ENCODE measurements at regions not wholly inside any gene's neighbourhood (a gene's known extent, or its start where the extent isn't known, plus 50 kb on each side); places are given as distances from the start of the nearest gene placed in this dataset.

DNA sequence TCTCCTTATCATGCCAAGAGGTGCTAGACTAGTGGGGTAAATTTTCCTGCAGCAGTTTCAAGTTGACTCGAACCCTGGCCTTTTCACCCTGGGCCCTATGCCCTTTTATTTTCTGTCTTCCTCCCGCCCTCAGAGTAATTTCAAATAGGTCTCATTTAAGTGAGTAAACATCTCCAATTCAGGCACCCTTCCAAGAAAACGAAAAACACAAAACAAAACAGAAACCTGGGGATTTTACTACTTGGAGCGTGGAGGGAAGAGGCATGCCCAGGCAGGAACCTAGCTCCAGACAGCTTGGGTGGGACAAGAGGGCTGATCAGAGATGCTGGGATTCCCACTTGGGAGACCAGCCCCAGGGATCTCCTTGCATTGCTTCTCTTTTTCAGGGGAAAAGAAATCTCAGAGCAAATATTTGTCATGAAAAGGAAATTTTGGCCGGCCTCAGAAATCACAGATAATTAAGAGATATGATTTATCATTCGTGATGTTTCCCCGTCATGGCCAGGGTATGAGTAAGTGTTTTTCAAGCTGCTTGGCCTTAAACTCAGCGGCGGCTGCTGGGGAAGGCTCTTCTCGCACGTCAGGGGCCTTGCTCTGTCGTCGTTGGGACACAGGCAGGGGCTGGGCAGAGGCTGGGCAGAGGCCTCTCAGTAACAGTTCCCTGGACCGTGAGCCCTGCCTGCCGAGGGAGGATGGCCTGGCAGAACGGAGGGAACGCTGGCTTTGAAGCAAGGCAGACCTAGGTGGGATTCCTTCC lies 248.6 kb upstream of the KLF4 start:
- DNase-seq: no peak

DNA sequence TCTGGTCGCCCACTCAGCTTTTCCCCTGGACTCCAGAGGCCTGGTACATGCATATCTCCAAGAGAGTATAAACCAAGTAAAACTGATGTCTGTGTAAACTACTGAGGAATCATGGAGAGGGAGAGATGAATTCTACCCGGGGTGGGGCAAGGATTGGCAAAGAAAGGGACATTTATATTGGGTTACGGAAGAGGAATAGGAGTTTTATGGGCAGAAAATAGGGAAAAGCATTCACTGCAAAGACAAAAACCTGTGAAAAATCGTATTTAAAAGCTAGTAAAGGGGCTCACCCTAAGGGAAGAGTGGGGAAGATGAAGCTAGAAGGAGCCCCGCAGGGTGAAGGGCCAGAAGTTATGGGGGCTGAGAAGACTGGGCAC lies 248.0 kb upstream of the KLF4 start:
- no peak for DNase-seq

DNA sequence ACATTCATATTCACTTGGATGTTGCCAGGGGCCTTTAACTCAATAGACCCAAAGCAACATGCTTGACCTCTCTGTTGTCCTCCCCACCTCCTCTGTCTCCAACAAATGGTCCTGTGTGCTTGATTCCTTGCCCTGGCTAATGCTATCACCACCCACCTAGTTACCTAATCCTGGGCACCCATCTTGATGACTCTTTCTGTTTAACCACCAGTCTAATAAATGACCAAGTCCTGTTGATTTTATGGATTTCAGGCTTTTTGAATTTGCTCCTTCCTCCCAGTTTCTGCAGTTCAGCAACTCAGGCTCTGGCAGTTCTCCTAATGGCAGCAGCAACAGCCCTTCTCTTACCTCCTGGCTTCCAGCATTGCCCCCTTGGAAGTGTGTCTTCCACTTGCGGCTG lies 246.3 kb upstream of the KLF4 start:
- no peak for DNase-seq

DNA sequence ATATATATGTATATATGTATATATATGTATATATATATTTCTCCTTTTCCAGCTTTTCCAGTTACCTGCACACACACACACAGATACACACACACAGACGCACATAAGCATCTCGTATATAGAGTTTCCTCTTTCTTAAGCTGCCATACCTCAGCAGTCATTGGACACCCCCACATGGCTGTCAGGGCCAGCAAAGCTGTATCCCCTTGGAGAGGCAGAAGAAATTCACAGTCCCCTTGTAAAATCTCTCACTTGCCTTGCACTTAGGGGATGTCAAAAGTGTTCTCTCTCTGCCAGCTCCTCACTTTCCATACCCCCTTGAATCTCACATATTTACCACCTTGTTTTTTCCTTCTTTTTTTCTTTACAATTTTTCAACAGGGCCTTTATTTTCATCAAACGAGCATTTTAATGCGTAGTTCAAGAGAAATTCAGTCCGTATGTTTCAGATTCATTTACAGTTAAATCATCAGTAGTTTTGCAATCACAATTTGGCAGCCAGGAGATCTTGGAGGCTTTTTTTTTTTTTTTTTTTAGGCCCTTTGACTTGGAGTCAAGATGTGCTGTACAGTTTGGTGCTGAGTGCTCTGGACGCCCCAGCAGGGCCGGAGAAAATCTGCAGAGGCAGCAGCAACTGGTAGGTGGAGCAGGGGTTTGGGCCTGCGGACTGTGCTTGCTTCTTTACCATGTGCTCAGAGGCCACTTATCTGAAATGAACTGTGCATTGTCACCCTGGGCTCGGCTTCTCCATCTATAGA lies 244.9 kb upstream of the KLF4 start:
- no peak for DNase-seq

DNA sequence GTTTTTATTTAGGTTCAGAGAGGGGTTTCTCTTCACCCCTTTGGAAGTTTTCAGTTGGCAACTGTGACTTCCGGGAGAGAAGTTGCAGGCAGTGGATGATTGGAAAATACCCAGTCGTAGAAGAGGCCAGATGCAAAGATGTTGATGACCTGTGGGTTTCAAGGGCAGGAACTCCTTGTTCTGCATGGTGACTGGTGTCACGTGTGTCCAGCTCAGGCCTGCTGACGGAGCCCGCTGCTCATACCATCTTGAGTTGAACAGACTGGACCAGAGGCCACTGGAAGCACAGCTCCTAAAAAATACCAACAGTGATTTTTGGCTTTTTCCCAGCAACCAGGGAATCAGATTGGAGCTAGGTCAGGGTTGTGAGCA lies 243.9 kb upstream of the KLF4 start:
- DNase-seq: no peak

DNA sequence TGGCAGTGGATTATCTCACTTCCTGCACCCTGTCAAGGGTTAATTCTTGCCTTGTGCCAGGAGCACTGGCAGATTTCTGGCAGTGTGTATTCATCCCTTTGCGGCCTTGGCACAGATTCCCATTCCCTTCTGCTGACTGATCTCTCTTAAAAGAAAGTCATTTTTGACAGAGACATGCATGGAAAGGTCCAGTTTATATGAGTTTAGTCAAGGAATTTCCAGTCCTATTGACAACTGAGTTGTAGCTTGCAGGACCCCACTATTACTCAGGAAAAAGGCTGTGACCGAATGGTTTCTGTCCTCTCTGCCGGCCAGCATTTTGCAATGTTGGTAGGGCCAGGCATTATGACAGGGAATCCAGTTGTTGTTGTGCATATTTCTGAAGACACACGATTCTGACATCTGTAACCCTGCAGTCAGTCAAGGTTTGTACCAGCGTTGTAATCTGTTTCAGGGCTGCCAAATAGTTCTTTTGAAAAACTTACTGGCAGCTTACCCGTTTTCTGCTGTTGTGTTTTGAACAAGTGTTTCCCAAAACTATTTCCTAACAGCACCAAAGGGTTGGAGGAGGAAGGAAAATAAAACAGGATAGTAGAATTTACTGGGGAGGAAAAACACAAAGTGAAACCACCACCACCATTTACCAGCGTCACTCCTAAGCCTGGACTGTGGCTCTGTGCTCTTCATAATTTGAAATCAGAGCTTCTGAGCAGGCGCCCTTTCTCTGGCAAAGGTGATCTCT lies 243.4 kb upstream of the KLF4 start:
- no peak for DNase-seq

DNA sequence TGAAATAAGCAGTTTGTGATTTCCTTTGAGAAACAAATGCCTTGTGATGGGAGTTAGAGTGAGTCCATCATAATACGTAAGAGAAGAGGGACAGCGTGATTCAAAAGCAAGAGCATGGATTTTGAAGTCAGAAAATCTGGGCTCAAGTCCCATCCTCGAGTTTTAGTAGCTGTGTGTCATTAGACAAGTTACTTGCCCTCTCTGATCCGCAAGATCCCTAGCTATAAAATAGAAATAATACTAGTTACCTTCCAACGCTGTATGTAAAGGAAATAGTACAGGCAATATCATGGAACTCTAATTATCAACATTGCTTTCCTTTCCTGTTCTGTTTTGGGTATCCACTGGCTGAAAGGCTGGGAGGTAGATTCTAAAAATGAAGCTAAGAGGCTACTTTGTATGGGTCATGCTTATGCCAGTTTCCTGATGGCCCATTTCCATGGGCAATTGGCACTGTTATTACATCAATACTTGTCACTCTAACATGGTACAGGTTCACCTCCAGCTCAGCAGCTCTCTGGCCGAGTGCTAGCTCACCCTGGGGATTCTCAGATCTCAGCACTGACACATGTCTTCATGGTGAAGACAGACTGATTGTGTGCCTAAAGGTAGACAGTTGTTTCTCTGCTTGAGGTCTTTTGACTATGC lies 241.7 kb upstream of the KLF4 start:
- no peak for DNase-seq

DNA sequence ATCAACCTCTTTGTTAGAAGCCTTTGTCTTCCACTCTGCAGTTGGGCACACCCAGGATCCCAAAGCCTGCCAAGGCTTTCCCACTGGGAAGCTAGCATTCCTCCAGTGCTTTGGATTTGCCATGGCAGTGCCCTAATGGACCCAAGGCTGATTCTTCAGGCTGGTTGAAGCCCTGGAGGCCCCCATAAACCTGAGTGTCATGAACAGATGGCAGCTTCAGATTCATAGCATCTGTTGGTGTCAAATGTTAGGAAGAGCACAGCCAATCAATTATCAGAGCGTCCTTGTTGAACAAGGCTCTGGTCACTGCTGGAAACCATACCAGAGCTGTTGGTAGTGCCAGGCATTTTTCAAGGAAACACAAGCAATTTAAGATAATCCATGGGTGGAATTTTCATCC lies 241.1 kb upstream of the KLF4 start:
- DNase-seq: no peak

DNA sequence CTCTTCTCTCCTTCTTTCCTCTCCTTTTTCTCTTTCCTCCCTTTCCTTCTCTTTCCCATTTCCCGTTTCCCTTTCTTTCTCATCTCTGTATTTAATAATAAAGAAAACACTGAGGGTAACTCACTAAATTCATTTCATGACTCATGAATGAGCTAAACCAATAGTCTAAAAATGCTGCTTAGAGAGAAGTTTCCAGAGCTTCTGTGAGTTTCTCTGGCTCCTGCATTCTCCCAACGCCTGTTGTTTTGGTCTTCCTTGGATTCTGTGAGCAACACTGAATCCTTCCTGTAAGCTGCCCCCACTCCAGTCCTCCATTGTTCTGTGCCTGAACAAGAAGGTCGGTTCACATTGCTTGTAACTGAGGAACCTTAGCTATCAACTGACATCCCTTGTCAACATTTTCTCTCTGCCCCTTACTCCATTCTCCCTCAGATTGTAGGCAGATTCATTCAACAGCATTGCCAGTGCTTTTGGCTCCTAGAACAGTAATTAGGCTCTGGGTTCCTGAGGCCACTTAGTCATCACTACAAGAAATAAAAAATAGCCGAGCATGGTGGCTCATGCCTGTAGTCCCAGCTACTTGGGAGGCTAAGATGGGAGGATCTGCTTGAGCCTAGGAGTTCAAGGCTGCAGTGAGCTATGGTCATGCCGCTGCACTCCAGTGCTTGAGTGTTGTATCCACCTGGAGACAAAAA lies 237.7 kb upstream of the KLF4 start:
- no peak for DNase-seq

DNA sequence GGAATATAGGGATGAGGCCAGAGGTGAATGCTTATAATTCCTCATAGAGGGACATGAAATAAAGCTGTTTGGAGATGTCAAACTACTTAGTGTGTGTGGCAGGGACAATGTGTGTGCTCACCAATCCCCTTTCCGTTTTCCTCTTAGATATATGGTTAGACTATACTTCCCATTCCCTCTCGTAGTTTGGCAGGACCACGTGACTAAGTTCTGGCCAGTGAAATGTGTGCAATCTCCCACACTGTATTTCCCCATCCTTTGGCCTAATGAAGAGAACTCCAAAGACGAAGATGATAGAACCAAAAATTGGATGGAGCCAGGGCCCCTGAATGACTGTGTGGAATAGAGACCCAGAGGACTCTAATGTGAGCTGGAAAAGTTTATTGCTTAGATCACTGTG lies 233.4 kb upstream of the KLF4 start:
- peak in 1 of 4 experiments; percentile 25 for DNase-seq

DNA sequence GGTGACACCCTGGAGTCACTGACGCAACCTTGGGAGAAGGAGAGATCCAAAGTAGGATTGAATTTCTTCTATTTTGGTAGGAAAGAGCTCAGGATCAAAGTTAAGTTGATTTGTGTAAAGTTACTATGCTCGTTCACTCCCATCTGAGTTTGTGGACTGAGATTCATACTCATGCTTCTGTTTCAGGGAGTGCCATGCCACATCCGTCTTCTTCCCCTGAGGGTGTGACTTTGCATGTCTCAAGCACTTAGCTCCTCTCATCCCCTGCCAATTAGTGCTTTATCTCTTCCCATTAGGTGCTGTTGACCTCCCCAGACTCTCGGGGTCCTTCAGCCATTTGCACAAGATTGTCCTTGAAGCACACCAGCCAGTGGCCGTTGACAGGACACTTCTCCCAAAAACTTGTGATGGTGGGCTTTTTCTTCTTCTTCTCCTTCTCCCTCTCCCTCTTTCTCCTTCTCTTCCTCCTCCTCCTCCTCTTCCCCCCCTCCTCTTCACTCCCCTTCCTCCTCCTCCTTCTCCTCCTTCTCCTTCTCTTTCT lies 232.2 kb upstream of the KLF4 start:
- DNase-seq: no peak

DNA sequence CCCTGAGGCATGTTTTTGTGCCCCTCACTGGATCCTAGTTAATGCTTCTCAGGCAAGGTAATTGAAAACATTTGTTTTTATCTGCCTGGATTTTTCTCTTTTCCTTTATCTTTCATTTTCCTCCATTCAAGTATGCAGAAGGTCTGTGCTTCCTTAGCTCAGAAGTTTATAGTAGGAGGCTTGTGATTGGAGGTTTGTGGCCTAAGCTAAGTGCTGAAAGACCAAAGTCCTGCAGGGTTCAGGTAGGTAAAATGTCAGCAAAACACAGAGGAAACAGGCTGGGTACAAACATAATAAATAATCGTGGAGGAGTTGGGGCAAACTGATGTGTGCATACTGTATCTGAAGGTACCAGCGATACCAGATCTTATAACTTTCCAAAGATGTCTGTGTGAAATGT lies 230.9 kb upstream of the KLF4 start:
- DNase-seq: no peak

DNA sequence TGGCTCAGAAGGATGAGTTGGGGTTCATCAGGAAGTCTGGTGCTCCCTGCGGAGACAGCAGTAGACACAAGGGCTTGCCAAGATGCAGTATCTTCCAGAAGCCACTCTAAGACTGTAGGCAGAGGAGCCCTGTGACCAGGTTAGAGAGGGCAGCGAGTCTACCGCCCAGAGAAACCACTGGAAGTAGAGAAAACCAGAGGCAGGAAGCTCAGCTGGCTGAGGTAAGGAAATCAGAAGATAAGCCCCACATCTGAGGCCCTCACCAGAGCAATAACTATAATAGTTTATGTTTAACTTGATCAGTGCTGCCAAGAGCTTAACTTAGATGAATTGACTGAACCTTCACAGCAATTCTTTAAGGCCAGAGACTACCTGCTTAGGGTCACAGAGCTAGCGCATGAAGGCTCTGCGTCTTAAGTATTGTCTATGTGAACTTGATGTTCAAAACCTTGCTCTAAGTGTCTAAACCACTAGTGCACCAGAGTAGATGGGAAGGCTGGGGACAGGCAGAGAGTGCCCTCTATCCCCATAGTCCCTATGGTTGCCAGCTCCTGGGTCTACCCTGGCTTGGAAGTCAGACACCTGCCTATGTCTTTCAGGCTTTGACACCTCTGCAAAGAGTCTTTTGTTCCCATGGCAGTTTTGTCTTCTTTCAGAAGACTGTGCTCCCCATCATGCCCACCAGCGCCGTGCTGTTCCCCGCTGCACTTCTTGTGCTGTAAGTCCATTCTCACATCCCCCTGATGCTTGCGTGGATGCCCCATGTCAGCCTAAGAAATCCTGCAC lies 228.2 kb upstream of the KLF4 start:
- DNase-seq: no peak

DNA sequence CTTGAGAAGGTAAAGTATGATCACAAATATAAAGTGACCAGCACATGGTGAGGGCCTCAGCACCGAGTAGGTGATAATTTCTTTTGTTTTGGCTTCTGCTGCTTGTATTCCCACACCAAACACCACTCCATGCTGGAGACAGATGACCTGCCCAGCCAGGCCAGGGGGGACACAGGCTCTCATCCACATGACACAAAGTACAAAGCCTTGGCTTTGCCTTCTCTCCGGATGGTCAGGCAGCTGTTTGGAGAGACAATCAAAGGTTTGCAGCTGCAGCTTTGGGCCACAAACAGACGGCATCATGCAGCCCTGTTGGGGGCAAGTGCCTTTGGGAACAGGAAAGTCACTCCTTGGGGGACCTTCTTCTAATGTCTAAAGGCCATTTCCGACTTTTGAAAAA lies 226.2 kb upstream of the KLF4 start:
- DNase-seq: no peak

DNA sequence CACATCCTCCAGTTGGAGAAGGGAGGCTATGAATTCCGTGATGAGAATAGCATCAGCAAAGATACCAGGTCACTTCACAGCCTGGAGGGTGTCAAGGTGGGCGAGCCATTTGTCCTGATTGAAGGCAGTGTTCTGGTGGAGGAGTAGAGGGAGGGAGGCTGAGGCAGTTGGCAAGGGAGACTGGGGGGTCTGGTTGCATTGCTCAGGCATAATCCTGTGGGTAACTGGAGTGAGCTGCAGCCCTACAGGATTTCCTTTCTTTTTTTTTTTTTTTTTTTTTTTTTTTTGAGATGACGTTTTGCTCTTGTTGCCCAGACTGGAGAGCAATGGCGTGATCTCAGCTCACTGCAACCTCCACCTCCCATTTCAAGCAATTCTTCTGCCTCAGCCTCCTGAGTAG lies 223.9 kb upstream of the KLF4 start:
- no peak for DNase-seq

DNA sequence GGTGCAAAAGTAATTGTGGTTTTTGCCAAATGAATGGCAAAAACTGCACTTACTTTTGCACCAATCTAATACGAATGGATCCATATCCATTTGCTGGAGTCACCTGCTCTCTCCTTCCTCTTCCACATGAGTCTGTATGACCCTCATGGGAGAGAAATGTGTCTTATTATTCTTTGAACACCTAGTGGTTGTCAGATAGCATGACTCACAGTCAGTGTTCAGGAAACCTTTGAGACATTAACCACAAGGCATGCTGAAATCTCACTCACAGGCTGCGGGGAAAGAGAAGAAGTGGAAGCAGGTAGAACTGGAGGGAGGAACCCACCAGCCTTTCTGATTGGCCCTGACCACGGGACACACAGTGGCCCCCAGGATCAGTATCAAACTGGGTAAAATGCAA lies 222.8 kb upstream of the KLF4 start:
- DNase-seq: peak in 3 of 4 experiments; percentile 13 to 31 (median 20)

DNA sequence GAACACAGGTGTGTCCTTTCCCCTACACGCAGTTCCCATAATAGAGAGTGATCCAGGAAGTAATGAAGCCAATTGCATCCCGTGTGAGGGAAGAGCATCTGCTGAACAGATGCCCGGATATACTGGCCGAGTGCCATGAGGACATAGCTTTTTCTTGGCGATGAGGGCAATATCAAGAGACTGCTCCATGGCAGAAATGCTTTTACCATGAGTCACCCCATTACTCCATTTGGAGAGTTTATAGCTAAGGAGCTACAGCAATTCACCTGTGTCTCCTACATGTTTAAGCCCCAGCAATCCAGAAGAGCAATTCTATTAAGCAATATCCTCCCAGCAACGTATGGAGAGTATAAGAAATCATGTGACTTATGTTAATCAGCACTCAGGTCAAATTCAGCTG lies 222.0 kb upstream of the KLF4 start:
- DNase-seq: peak in 1 of 4 experiments; percentile 23

DNA sequence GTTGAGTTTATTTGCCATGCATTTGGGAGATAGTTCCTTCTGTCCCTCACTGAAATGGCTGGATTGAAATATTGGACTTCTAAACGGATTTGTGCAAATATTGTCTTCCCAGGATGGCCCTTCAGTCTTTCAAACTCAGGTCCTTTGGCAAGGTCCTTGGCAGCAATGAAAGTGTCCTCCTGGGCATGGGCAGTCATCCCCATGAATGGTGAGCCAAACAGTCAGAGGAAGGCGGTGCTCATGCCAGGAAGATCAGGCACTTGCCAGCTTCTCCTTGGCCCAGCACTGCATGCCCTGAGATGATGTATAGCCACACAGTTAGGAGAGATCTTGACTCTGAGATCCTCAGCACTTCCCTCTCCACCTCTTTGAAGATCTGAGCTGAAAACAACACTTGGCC lies 221.4 kb upstream of the KLF4 start:
- no peak for DNase-seq

DNA sequence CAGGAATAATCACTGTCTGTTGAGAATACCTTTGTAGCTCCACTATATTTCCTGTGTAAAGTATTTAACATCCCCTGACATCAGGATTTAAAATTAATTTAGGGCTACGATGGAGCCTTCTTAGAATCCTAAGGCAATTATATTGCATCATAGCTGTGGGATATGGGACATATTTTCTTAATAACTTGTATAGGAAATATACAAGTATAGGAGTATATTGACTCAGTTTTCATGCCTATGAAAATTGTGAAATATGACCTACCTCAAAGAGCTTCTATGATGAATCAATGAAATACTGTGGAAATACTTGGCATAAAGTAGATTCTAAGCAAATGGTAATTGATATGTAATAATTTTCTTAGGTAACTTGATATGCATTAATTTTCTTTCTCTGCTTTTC lies 221.0 kb upstream of the KLF4 start:
- DNase-seq: no peak

DNA sequence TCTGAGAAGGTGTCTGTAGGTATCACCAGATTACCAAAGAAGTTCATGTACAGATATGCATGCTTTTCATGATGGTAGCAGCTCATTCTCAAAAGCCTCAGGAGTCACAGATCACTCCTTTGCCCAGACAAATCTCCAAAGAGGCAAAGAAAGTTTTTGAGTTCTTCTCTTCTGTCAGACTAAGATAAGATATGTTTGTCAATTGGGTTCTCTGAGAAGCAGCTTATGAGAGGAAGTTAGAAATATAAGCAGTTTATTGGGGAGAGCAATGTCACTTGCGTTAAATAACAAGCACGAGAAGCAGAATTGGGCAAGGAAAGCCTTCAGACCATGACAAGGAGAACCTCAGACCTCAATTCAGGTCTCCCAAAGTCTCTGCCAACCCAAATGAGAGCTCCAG lies 219.2 kb upstream of the KLF4 start:
- no peak for DNase-seq

DNA sequence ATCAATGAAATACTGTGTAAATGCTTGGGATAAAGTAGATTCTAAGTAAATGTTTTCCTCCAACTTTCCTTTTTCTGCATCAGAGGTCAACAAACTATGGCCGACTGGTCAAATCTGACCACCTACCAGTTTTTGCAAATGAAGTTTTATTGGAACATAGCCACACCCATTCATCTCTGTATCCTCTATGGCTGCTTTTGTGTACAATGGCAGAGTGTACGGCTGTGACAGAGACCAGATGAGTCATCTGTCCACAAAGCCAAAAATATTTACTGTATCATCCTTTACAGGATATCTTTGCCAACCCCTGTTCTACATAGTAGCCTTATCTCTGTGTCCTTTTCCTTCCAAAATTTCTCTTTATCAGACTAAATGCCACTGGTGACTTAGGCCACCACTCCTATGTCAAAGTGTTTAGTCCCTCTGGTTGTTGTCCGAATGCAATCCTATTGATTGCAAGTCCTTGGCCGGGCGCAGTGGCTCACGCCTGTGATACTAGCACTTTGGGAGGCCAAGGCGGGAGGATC lies 218.4 kb upstream of the KLF4 start:
- peak in 1 of 4 experiments; percentile 20 for DNase-seq
